Cardiac muscle cell (in vitro differentiated cells and primary cell): ENCODE measurements at regions not wholly inside any gene's neighbourhood (a gene's known extent, or its start where the extent isn't known, plus 50 kb on each side); places are given as distances from the start of the nearest gene placed in this dataset.

Experiments
- DNase-seq, 2 donors: peaks; one replicate each; pipeline versions ENCODE4 v3.0.0 to v3.0.0-alpha.2; 2010 to 2017; ENCODE audit warnings: low read depth in 1 of 2, low spot score in 1 of 2
- H3K27ac ChIP-seq: fragments of 200-600 bp; sonication (generic); 2 replicates; pipeline ENCODE4 v1.5.1; 2016
- H3K27me3 ChIP-seq: fragments of 200-600 bp; sonication (generic); 2 replicates; pipeline ENCODE4 v1.6.0; 2016; ENCODE audit warnings: control low read depth
- H3K36me3 ChIP-seq: fragments of 200-600 bp; sonication (generic); 2 replicates; pipeline ENCODE4 v1.5.1; 2016; ENCODE audit warnings: control low read depth
- H3K4me1 ChIP-seq: fragments of 200-600 bp; sonication (generic); 2 replicates; pipeline ENCODE4 v1.8.1; 2017; ENCODE audit warnings: low read depth, mild to moderate bottlenecking, mixed run types
- H3K4me3 ChIP-seq: fragments of 200-600 bp; sonication (generic); 2 replicates; pipeline ENCODE4 v1.5.1; 2016; ENCODE audit warnings: mild to moderate bottlenecking
- H3K9me3 ChIP-seq: fragments of 200-600 bp; sonication (generic); 2 replicates; pipeline ENCODE4 v1.5.1; 2017; ENCODE audit warnings: low read depth, mild to moderate bottlenecking, control low read depth
- CTCF ChIP-seq: IDR thresholded peaks from 2 replicates; pipeline ENCODE4 v1.5.1; 2012; ENCODE audit warnings: low read depth, mild to moderate bottlenecking, low read length

GRCh38 chr7:19470031-19470430 lies 238.8 kb downstream of the POLR1F start:
- peaks cover 11% of the 10 kb centered on the region for H3K4me1 ChIP-seq
- no peaks in the 10 kb centered on the region for H3K9me3 ChIP-seq
- H3K4me3 ChIP-seq: no peak overlapping the region
- no peaks in the 10 kb centered on the region for H3K36me3 ChIP-seq
- no peak for TF ChIP-seq CTCF
- DNase-seq: peak in 1 of 2 donors; percentile 18
- H3K27ac ChIP-seq: no peak overlapping the region
- no peaks in the 10 kb centered on the region for H3K27me3 ChIP-seq

GRCh38 chr7:19465861-19466260 lies 243.0 kb downstream of the POLR1F start:
- Histone ChIP-seq H3K27ac (no peak overlapping the region), H3K9me3 (no peaks in the 10 kb centered on the region), H3K4me3 (no peak overlapping the region), H3K27me3 (no peaks in the 10 kb centered on the region), H3K36me3 (no peaks in the 10 kb centered on the region), H3K4me1 (peaks cover 11% of the 10 kb centered on the region)
- TF ChIP-seq CTCF: no peak
- peak in 1 of 2 donors; percentile 13 for DNase-seq

- no peaks in the 10 kb centered on the region for H3K9me3 ChIP-seq
- peaks cover 11% of the 10 kb centered on the region for H3K4me1 ChIP-seq
- no peak overlapping the region for H3K27ac ChIP-seq
- DNase-seq: no peak
- TF ChIP-seq CTCF: no peak
- no peak overlapping the region for H3K4me3 ChIP-seq
- H3K27me3 ChIP-seq: no peaks in the 10 kb centered on the region
- H3K36me3 ChIP-seq: no peaks in the 10 kb centered on the region
Observed at GRCh38 chr7:19464751-19465150, 244.1 kb downstream of the POLR1F start.

- no peak for TF ChIP-seq CTCF
- Histone ChIP-seq H3K27ac (no peak overlapping the region), H3K27me3 (no peaks in the 10 kb centered on the region), H3K4me1 (peaks cover 11% of the 10 kb centered on the region), H3K9me3 (no peaks in the 10 kb centered on the region), H3K4me3 (no peak overlapping the region), H3K36me3 (no peaks in the 10 kb centered on the region)
- peak in 1 of 2 donors; percentile 2 for DNase-seq
Observed at GRCh38 chr7:19464241-19464640, 244.6 kb downstream of the POLR1F start.

GRCh38 chr7:19463581-19463980 lies 245.3 kb downstream of the POLR1F start:
- Histone ChIP-seq H3K36me3 (no peaks in the 10 kb centered on the region), H3K27me3 (no peaks in the 10 kb centered on the region), H3K9me3 (no peaks in the 10 kb centered on the region), H3K27ac (no peak overlapping the region), H3K4me3 (no peak overlapping the region), H3K4me1 (peaks cover 11% of the 10 kb centered on the region)
- TF ChIP-seq CTCF: no peak
- DNase-seq: no peak

GRCh38 chr7:19455623-19456022 lies 253.2 kb downstream of the POLR1F start:
- Histone ChIP-seq H3K36me3 (no peaks in the 10 kb centered on the region), H3K9me3 (no peaks in the 10 kb centered on the region), H3K4me3 (no peak overlapping the region), H3K27me3 (no peaks in the 10 kb centered on the region), H3K27ac (no peak overlapping the region), H3K4me1 (no peaks in the 10 kb centered on the region)
- TF ChIP-seq CTCF: no peak
- DNase-seq: no peak
